ENCODE measurements at regions not wholly inside any gene's neighbourhood (a gene's known extent, or its start where the extent isn't known, plus 50 kb on each side); places are given as distances from the start of the nearest gene placed in this dataset.

DNA sequence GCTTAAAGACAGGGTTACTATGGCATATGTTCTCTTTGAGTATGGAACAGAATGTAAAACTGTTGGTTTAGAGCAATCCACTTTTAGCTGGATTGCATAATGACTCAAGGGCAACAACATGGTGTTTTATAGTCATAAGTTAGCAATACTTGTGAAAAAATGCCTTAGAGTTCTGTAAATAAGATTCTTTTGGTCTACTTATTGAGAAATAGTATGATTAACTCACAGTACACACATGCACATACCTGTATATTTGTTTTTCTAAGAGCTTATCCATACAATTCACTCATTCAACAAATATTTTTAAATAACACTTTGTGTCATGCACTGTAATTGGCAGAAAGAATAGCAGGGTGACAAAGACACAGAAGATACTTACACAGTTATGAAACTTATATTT lies 1415.5 kb downstream of the PCDH7 start:
- Histone ChIP-seq H3K9me3 (ENCODE audit: control insufficient read depth in 2 of 2, insufficient read depth in 1 of 2, low read depth in 1 of 2, low read length in 1 of 2) (no peaks in the 10 kb centered on the region), H3K36me3 (ENCODE audit: control insufficient read depth in 2 of 2, insufficient read depth in 2 of 2, low read length in 1 of 2) (no peaks in the 10 kb centered on the region), H3K27me3 (ENCODE audit: control insufficient read depth in 1 of 2, insufficient read depth in 2 of 2, low read length in 2 of 2) (no peaks in the 10 kb centered on the region), H3K4me3 (ENCODE audit: low read depth in 1 of 2, low read length in 2 of 2) (no peak overlapping the region), H3K27ac (ENCODE audit: low read depth in 2 of 2, low read length in 1 of 2) (no peak overlapping the region), H3K4me1 (ENCODE audit: control insufficient read depth in 2 of 2, insufficient read depth in 2 of 2, low read length in 1 of 2) (no peaks in the 10 kb centered on the region)

- Histone ChIP-seq H3K27me3 (ENCODE audit: control insufficient read depth in 1 of 2, insufficient read depth in 2 of 2, low read length in 2 of 2) (no peaks in the 10 kb centered on the region), H3K4me3 (ENCODE audit: low read depth in 1 of 2, low read length in 2 of 2) (no peak overlapping the region), H3K36me3 (ENCODE audit: control insufficient read depth in 2 of 2, insufficient read depth in 2 of 2, low read length in 1 of 2) (no peaks in the 10 kb centered on the region), H3K9me3 (ENCODE audit: control insufficient read depth in 2 of 2, insufficient read depth in 1 of 2, low read depth in 1 of 2, low read length in 1 of 2) (no peaks in the 10 kb centered on the region), H3K27ac (ENCODE audit: low read depth in 2 of 2, low read length in 1 of 2) (no peak overlapping the region), H3K4me1 (ENCODE audit: control insufficient read depth in 2 of 2, insufficient read depth in 2 of 2, low read length in 1 of 2) (no peaks in the 10 kb centered on the region)
- WGBS, 2 donors, result 62 to 63% methylated on average over 2 of the region's 2 CpGs
Observed at GRCh38 chr4:32136081-32136787, 1416.1 kb downstream of the PCDH7 start.

DNA sequence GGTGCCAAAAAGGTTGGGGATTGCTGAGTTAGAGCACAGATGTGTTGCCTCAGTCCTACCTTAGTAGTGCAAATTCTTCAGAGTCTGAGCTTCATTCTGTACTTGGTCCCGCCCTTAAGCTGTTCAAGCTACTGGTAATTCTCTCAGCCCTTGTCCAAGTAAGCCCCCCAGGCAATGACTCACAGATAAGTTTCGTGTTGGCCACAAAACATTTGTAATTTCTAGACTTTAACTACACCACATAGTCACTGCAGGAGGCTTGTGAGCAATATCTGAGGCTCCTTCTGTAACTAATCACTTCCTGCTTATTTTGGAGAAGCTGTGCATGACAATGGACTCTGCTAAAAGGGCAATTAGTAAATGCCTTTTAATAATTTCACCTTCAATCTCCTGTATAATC lies 1420.5 kb downstream of the PCDH7 start:
- no peaks in the 10 kb centered on the region for H3K9me3 ChIP-seq (ENCODE audit: control insufficient read depth in 2 of 2, insufficient read depth in 1 of 2, low read depth in 1 of 2, low read length in 1 of 2)
- no peaks in the 10 kb centered on the region for H3K4me1 ChIP-seq (ENCODE audit: control insufficient read depth in 2 of 2, insufficient read depth in 2 of 2, low read length in 1 of 2)
- H3K36me3 ChIP-seq (ENCODE audit: control insufficient read depth in 2 of 2, insufficient read depth in 2 of 2, low read length in 1 of 2), result no peaks in the 10 kb centered on the region
- WGBS, 2 donors, result 32 to 39% methylated on average over 2 of the region's 2 CpGs
- no peak overlapping the region for H3K4me3 ChIP-seq (ENCODE audit: low read depth in 1 of 2, low read length in 2 of 2)
- no peak overlapping the region for H3K27ac ChIP-seq (ENCODE audit: low read depth in 2 of 2, low read length in 1 of 2)
- H3K27me3 ChIP-seq (ENCODE audit: control insufficient read depth in 1 of 2, insufficient read depth in 2 of 2, low read length in 2 of 2), result no peaks in the 10 kb centered on the region

GRCh38 chr4:32142075-32142474 lies 1421.9 kb downstream of the PCDH7 start:
- Histone ChIP-seq H3K27me3 (ENCODE audit: control insufficient read depth in 1 of 2, insufficient read depth in 2 of 2, low read length in 2 of 2) (no peaks in the 10 kb centered on the region), H3K4me3 (ENCODE audit: low read depth in 1 of 2, low read length in 2 of 2) (no peak overlapping the region), H3K27ac (ENCODE audit: low read depth in 2 of 2, low read length in 1 of 2) (no peak overlapping the region), H3K9me3 (ENCODE audit: control insufficient read depth in 2 of 2, insufficient read depth in 1 of 2, low read depth in 1 of 2, low read length in 1 of 2) (no peaks in the 10 kb centered on the region), H3K36me3 (ENCODE audit: control insufficient read depth in 2 of 2, insufficient read depth in 2 of 2, low read length in 1 of 2) (no peaks in the 10 kb centered on the region), H3K4me1 (ENCODE audit: control insufficient read depth in 2 of 2, insufficient read depth in 2 of 2, low read length in 1 of 2) (no peaks in the 10 kb centered on the region)

GRCh38 chr4:32145987-32146386 lies 1425.8 kb downstream of the PCDH7 start:
- H3K36me3 ChIP-seq (ENCODE audit: control insufficient read depth in 2 of 2, insufficient read depth in 2 of 2, low read length in 1 of 2), result no peaks in the 10 kb centered on the region
- 81 to 90% methylated on average over 5 of the region's 5 CpGs for WGBS, 2 donors
- H3K4me3 ChIP-seq (ENCODE audit: low read depth in 1 of 2, low read length in 2 of 2), result no peak overlapping the region
- H3K4me1 ChIP-seq (ENCODE audit: control insufficient read depth in 2 of 2, insufficient read depth in 2 of 2, low read length in 1 of 2), result no peaks in the 10 kb centered on the region
- H3K9me3 ChIP-seq (ENCODE audit: control insufficient read depth in 2 of 2, insufficient read depth in 1 of 2, low read depth in 1 of 2, low read length in 1 of 2), result no peaks in the 10 kb centered on the region
- H3K27me3 ChIP-seq (ENCODE audit: control insufficient read depth in 1 of 2, insufficient read depth in 2 of 2, low read length in 2 of 2), result no peaks in the 10 kb centered on the region
- no peak overlapping the region for H3K27ac ChIP-seq (ENCODE audit: low read depth in 2 of 2, low read length in 1 of 2)

DNA sequence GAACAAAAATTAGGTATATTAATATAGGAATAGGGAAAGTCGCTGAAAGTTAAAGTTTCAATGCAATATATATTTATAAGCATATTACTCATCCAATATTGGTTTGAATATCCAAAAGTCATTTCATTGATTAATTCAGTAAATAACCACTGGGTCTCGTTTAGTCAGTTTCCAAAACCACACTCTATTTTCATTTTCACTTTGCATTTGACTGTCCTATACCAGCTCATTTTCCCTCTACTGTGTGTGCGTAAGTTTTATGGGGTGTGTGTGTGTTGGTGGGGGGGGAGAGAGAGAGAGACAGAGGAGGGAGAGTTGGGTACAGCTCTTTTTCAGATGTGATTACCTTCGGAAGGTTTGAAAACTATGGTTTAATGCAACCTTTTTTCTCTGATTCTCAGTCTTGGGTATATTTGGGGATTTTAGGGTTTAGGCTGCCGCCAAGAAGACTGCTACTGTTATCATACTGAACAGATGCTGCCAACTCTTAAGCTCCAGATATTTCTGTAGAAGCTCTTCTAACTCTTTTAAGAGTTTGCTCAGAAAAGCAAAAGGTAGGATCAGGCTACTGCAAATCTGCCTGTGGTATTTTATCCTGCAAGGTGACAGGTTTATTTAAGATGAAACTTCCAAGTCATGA lies 1427.4 kb downstream of the PCDH7 start:
- Histone ChIP-seq H3K4me3 (ENCODE audit: low read depth in 1 of 2, low read length in 2 of 2) (peak overlapping the region in 1 of 2 donors; percentile 29), H3K36me3 (ENCODE audit: control insufficient read depth in 2 of 2, insufficient read depth in 2 of 2, low read length in 1 of 2) (no peaks in the 10 kb centered on the region), H3K27me3 (ENCODE audit: control insufficient read depth in 1 of 2, insufficient read depth in 2 of 2, low read length in 2 of 2) (no peaks in the 10 kb centered on the region), H3K27ac (ENCODE audit: low read depth in 2 of 2, low read length in 1 of 2) (no peak overlapping the region), H3K4me1 (ENCODE audit: control insufficient read depth in 2 of 2, insufficient read depth in 2 of 2, low read length in 1 of 2) (no peaks in the 10 kb centered on the region), H3K9me3 (ENCODE audit: control insufficient read depth in 2 of 2, insufficient read depth in 1 of 2, low read depth in 1 of 2, low read length in 1 of 2) (no peaks in the 10 kb centered on the region)
- WGBS, 2 donors, result 37 to 55% methylated on average over 5 of the region's 5 CpGs

- H3K9me3 ChIP-seq (ENCODE audit: control insufficient read depth in 2 of 2, insufficient read depth in 1 of 2, low read depth in 1 of 2, low read length in 1 of 2), result no peaks in the 10 kb centered on the region
- H3K4me1 ChIP-seq (ENCODE audit: control insufficient read depth in 2 of 2, insufficient read depth in 2 of 2, low read length in 1 of 2), result no peaks in the 10 kb centered on the region
- no peak overlapping the region for H3K4me3 ChIP-seq (ENCODE audit: low read depth in 1 of 2, low read length in 2 of 2)
- H3K27ac ChIP-seq (ENCODE audit: low read depth in 2 of 2, low read length in 1 of 2), result no peak overlapping the region
- 28 to 46% methylated on average over 2 of the region's 2 CpGs for WGBS, 2 donors
- H3K27me3 ChIP-seq (ENCODE audit: control insufficient read depth in 1 of 2, insufficient read depth in 2 of 2, low read length in 2 of 2), result no peaks in the 10 kb centered on the region
- no peaks in the 10 kb centered on the region for H3K36me3 ChIP-seq (ENCODE audit: control insufficient read depth in 2 of 2, insufficient read depth in 2 of 2, low read length in 1 of 2)
Observed at GRCh38 chr4:32148111-32148666, 1428.0 kb downstream of the PCDH7 start.

DNA sequence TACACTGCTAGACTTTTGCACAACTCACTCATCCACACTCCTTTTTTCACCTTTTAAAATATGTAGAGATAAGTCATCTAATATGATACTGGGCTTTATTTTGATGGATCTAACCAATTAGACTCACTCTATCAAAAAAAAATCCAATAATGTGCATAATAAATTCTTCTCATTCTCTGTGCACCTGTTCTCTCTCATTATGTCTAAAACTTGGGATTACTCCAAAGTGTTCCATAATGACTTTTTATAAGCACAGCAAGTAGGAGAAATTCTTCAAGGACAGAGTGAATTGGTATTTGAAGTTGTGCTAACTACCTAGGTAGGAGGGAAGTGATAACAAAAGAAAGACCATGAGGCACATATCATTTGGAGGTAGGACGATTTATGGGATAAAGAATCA lies 1438.8 kb downstream of the PCDH7 start:
- no peak overlapping the region for H3K4me3 ChIP-seq (ENCODE audit: low read depth in 1 of 2, low read length in 2 of 2)
- no peak overlapping the region for H3K27ac ChIP-seq (ENCODE audit: low read depth in 2 of 2, low read length in 1 of 2)
- H3K27me3 ChIP-seq (ENCODE audit: control insufficient read depth in 1 of 2, insufficient read depth in 2 of 2, low read length in 2 of 2), result no peaks in the 10 kb centered on the region
- H3K36me3 ChIP-seq (ENCODE audit: control insufficient read depth in 2 of 2, insufficient read depth in 2 of 2, low read length in 1 of 2), result no peaks in the 10 kb centered on the region
- 72 to 80% methylated on average over 1 of the region's 1 CpG for WGBS, 2 donors
- no peaks in the 10 kb centered on the region for H3K9me3 ChIP-seq (ENCODE audit: control insufficient read depth in 2 of 2, insufficient read depth in 1 of 2, low read depth in 1 of 2, low read length in 1 of 2)
- H3K4me1 ChIP-seq (ENCODE audit: control insufficient read depth in 2 of 2, insufficient read depth in 2 of 2, low read length in 1 of 2), result no peaks in the 10 kb centered on the region

- H3K27ac ChIP-seq (ENCODE audit: low read depth in 2 of 2, low read length in 1 of 2), result no peak overlapping the region
- no peaks in the 10 kb centered on the region for H3K36me3 ChIP-seq (ENCODE audit: control insufficient read depth in 2 of 2, insufficient read depth in 2 of 2, low read length in 1 of 2)
- no peaks in the 10 kb centered on the region for H3K9me3 ChIP-seq (ENCODE audit: control insufficient read depth in 2 of 2, insufficient read depth in 1 of 2, low read depth in 1 of 2, low read length in 1 of 2)
- no peak overlapping the region for H3K4me3 ChIP-seq (ENCODE audit: low read depth in 1 of 2, low read length in 2 of 2)
- no peaks in the 10 kb centered on the region for H3K27me3 ChIP-seq (ENCODE audit: control insufficient read depth in 1 of 2, insufficient read depth in 2 of 2, low read length in 2 of 2)
- 64 to 71% methylated on average over 3 of the region's 3 CpGs for WGBS, 2 donors
- no peaks in the 10 kb centered on the region for H3K4me1 ChIP-seq (ENCODE audit: control insufficient read depth in 2 of 2, insufficient read depth in 2 of 2, low read length in 1 of 2)
Observed at GRCh38 chr4:32161392-32161791, 1441.2 kb downstream of the PCDH7 start.

GRCh38 chr4:32163125-32163524 lies 1443.0 kb downstream of the PCDH7 start:
- no peaks in the 10 kb centered on the region for H3K4me1 ChIP-seq (ENCODE audit: control insufficient read depth in 2 of 2, insufficient read depth in 2 of 2, low read length in 1 of 2)
- H3K4me3 ChIP-seq (ENCODE audit: low read depth in 1 of 2, low read length in 2 of 2), result no peak overlapping the region
- no peak overlapping the region for H3K27ac ChIP-seq (ENCODE audit: low read depth in 2 of 2, low read length in 1 of 2)
- no peaks in the 10 kb centered on the region for H3K9me3 ChIP-seq (ENCODE audit: control insufficient read depth in 2 of 2, insufficient read depth in 1 of 2, low read depth in 1 of 2, low read length in 1 of 2)
- 86 to 92% methylated on average over 3 of the region's 3 CpGs for WGBS, 2 donors
- no peaks in the 10 kb centered on the region for H3K36me3 ChIP-seq (ENCODE audit: control insufficient read depth in 2 of 2, insufficient read depth in 2 of 2, low read length in 1 of 2)
- no peaks in the 10 kb centered on the region for H3K27me3 ChIP-seq (ENCODE audit: control insufficient read depth in 1 of 2, insufficient read depth in 2 of 2, low read length in 2 of 2)

Data from esophagus (tissue), 2 donors.